ENCODE measurements at regions not wholly inside any gene's neighbourhood (a gene's known extent, or its start where the extent isn't known, plus 50 kb on each side); places are given as distances from the start of the nearest gene placed in this dataset.

DNA sequence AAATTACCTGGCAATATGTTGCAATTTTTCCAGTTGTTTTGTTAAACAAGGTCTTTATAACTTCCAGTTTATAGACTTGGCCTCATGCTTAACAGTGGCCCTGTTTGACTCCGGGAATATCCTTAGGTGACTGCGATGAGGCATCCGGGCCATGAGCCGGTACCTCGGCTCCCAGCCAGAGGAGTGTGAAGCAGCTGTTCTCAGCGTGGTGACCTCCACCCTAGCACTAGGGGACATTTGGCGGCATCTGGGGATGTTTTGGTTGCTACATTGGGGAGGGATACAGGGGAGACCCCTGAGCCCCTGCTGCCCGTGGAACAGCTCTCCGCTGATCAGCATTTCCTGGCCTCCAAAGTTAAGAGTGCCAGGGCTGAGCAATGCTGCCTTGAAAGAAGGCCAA is 533.4 kb downstream of the IRX1 start:
- intact Hi-C loops (cut with micrococcal nuclease): no loop called here
- ATAC-seq: peak; percentile 91
- peak; percentile 59 for DNase-seq

DNA sequence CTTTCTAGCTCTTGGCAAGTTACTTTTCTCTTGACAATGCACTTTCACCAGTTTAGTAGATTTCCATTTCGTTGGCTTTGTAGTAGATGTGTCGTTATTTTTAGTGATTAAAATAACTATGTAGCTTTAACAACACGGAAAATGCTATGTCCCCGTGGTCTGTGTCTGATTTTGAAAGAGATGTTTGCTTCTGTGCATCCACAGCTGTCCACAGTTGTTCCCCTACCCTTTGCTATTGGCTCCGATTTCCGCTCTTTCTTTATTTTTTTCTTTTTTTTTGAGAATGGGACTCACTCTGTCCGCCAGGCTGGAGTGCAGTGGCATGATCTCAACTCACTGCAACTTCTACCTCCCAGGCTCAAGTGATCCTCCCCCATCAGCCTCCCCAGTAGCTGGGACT is 533.9 kb downstream of the IRX1 start:
- intact Hi-C loops (cut with micrococcal nuclease): no loop called here
- peak; percentile 71 for ATAC-seq
- no peak for DNase-seq

DNA sequence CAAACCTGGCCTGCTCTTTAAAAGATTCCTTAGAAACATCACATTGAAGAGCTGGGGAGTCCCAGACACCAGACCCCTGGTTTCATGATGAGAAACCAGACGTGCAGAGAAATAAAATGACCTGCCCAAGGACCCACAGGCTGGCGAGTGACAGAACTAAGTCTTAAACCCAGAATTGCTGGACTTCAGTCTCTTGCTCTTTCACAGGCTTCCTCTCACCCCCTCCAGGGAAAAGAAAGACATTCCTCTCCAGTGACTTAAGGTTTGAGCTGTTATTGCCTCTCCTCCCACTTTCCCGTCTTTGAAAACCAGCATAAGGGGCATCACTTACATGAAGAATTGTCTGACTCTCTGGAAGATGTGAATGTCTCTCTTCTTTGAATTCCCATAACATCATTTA is 535.2 kb downstream of the IRX1 start:
- intact Hi-C loops (cut with micrococcal nuclease): no loop called here
- ATAC-seq (peak; percentile 44), DNase-seq (no peak)

DNA sequence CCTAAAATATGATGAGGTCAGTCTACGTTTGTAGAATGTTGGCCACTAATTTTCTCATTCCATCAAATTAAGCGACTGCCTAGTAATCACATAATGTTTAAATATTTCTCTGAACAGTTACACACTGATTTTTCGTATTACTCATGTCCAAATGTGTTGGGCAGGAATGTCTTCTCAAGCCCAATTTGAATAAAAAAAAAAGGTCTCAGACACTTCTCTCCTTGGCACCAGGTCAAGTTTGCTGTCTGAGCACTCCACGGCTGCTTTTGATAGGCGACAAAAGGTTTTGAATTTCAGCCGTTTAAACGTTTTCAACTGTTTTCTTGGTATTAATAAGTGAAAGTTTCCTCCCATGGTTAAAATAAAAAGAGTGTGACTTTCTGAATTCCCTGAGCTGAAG is 542.1 kb downstream of the IRX1 start:
- DNase-seq: no peak
- intact Hi-C loops (cut with micrococcal nuclease): no loop called here
- ATAC-seq: peak; percentile 18

DNA sequence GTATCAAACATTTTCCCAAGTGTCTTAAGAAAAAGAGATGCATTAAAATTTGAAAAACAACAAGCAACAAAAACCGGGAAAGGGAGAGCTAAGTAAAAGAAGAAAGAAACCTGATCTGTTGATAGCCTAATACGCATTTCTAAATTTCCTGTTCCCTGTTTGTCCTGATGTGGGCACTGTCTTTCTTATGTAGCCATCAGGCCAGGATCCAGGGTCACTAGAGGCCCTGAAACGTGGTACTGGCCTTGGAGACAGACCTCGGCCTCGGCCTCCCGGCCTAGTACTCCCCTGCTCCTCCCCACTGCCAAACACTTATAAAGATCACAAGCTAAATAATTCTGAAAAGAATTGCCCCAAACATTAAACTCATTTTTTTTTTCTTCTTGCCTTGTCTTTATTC is 547.2 kb downstream of the IRX1 start:
- intact Hi-C loops (cut with micrococcal nuclease): no loop called here
- DNase-seq: no peak
- ATAC-seq: no peak

DNA sequence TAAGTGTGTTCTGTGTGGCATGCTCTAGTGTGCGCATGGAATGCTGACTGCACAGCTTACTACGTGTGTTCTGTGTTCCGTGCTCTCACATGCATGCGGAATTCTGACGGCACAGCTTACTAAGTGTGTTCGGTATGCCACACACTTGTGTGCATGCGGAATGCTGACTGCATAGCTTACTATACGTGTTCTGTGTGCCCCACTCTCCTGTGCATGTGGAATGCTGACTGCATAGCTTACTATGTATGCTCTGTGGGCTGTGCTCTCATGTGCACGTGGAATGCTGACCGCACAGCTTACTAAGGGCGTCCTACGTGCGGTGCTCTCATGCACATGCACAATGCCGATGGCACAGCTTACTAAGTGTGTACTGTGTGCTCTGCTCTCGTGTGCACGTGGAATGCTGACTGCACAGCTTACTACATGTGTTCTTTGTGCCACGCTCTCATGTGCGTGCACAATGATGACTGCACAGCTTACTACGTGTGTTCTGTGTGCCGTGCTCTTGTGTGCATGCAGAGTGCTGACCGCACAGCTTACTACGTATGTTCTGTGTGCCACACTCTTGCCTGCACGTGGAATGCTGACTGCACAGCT is 548.9 kb downstream of the IRX1 start:
- intact Hi-C loops (cut with micrococcal nuclease): no loop called here
- DNase-seq (no peak), ATAC-seq (no peak)

DNA sequence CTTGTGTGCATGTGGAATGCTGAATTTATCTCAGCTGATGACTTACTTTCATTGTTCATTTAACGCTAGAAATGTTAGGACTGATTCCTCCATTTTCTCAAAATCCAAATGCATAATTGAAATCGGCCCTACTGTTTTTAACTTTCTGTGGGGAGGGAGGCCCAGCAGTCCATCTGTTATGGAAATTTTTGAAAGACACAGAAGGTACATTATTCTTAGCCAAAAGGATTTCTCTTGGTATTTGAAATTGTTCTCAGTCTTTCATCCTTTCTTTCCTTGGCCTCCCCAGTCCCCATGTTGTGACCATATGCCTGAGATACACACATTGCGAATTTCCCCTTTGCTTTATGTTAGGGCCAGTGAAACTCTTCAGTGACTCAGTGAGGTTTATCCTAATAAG is 549.9 kb downstream of the IRX1 start:
- DNase-seq (no peak), ATAC-seq (no peak)
- intact Hi-C loops (cut with micrococcal nuclease): no loop called here

DNA sequence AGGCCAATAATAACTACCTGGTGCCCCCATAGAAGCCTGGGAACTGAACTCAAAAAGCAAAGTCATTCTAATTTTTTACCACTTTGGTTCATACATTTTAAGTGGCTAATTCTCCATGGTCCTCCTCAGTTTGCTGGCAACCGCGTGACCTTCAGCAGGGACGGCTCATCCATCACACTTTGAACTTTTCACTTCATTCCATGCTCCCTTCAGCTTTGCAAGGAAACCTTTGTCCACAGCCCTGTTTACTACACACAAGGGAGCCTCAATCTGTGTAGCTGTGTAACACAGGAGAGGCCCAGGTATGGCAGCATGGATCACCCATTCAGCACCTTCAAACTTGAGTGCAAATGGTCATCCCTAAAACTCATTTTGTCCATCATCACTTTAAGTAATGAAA is 552.4 kb downstream of the IRX1 start:
- intact Hi-C loops (cut with micrococcal nuclease): no loop called here
- no peak for DNase-seq
- no peak for ATAC-seq

DNA sequence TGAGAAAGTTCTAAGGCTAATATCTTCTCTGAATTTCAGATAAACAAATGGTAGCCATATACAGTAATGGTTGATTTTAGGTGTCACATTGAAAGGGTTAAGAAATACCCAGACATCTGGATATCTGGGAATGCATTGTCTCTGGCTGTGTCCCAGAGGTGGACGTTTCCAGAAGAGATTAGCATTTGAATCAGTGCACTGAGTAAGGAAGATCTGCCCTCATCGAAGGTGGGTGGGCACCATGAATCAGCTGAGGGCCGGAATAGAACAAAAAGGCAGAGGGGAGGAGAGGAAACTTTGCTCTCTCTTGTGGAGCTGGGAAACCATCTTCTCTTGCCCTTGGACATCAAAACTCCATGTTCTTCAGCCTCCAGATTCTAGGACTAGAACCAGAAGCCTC is 554.4 kb downstream of the IRX1 start:
- no peak for DNase-seq
- intact Hi-C loops (cut with micrococcal nuclease): no loop called here
- no peak for ATAC-seq

DNA sequence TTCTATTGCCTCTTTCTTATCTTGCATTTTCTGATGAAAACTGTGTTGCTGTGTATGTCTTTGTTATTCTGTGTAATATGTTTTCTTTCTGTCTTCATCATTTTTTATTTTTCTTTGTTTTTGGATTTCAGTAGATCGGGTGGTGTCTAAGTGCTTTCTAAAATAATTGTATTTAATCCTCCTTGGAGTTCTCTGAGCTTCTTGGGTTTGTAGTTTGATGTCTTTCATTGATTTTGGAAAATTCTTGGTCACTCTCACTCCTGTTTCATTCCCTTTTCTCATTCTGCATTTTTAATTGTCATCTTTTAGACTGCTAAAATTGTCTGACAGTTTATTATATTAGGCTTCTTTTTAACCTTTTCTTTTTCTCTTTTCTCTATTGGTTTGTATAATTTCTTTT is 560.5 kb downstream of the IRX1 start:
- intact Hi-C loops (cut with micrococcal nuclease): no loop called here
- ATAC-seq (no peak), DNase-seq (no peak)

DNA sequence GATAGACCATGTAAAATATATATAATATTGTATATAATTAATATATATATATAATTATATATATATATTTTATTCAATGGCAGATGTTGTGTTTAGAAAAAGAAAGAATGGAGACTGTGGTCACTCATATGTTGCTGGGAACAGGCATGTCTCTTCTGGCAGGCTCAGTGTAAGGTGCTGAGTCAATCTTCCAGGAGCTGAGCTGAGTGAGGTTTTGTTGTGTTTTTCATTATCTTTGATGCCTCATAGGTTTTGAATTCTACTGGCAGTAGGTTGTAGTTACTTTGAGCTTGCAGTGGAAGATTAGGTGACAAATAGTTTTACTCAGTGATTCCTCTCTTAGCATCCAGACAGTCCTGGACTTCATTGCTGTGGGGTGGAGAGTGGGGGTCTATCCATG is 561.3 kb downstream of the IRX1 start:
- DNase-seq (no peak), ATAC-seq (no peak)
- intact Hi-C loops (cut with micrococcal nuclease): no loop called here

DNA sequence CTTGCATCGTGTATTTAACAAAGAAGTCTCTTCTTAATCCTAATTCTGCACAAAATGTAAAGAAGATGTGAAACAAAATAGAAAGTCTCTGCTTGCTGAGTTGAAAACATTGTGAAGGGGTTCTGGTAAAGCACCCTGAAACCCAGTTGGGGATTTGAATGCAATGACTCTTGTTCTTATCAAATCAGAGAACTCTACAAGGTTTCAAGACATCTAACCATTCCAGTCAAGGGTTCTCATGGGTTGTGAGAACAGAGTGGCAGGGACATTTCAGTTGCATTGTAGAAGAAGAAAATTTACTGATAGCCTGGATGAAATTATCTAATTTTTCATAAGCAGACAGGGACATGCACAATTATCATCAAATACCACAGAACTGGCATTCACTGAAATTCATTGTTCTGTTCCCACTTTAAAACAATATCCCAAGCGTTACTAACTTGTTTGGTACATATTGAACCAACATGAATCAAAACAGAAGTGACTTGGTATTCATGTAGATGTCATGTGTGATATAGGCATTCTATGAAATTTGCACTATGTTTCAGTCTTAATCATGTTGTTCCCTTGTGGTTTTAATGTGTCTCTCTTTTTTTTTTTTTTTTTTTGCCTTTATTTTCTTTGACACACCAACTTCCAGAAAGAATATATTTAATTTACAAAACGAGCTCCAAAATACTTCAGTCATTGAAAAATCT is 563.3 kb downstream of the IRX1 start:
- intact Hi-C loops (cut with micrococcal nuclease): no loop called here
- no peak for DNase-seq
- ATAC-seq: no peak

DNA sequence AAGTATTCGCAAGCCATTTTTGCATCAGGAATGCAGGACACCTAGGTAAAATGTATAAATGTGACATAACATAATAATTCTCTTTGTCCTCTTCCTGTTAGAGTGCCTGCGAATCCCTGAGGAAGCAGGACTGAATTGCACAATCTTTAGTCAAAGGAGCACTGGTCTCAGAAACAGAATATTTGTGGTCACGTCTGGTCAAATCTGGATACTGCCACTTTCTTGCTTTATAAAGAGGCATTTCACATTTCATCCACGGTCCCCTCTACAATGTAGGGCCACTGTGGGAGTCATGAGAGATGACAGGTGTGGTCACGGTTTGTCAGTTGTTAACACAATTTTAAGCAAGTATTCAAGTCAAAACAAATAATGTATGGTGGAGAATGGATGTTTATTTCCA is 564.0 kb downstream of the IRX1 start:
- no peak for DNase-seq
- no peak for ATAC-seq
- intact Hi-C loops (cut with micrococcal nuclease): no loop called here

DNA sequence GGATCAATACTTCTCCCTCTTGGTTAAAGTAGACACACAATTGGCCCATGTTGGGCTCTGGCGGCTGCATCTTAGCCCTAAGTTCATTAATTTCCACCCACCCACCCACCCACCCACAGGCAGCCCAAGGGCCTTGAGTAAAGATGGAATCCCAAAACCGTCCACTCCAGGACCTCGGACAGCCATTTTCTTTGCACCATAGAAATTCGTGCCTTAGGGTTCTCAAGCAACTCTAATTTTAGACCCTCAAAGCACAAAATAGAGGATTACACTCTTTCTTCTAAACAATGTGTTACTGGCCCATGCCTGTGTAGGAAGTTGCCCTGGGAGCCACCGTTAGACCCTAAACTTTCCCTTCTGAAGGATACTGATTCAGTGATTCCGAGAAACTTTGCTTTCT is 568.5 kb downstream of the IRX1 start:
- DNase-seq (no peak), ATAC-seq (no peak)
- intact Hi-C loops (cut with micrococcal nuclease): no loop called here

DNA sequence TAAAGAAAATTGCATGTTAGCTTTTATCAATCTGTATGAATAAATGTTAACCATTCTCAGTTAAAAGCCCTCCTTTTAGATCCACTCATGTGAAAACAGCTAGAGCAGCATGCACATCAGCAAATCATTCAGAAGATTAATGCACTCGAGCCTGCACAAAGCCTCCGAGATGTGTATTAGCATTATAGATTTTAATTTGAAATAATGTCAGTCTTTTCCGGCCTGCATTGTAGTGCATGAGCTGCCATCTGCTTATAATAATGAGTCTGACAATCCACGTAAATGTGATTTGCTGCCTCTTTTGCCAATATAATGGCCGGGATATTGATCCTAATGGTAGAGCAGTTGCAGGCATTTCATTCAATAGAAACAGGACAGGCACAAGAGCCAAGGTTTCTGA is 585.1 kb downstream of the IRX1 start:
- intact Hi-C loops (cut with micrococcal nuclease): no loop called here
- no peak for DNase-seq
- no peak for ATAC-seq

DNA sequence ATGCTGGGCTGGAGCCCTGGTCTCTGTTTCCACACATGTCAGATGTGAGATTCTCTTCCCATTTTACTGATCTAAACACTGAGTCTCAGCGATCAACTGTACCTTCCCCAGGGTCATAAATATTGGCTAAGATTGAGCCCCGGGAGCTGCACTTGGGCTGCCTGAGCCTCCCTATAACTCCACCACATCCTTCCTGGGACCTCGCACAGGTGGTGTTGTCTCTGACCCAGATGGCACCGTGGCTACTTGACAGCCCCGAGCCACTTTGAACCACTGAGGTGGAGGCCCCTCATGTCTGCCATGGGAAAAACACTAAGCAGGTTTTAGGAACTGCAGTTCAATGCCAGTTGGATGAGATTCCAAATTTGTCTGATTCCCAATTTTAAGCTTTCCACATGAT is 586.5 kb downstream of the IRX1 start:
- ATAC-seq (no peak), DNase-seq (no peak)
- intact Hi-C loops (cut with micrococcal nuclease): no loop called here

DNA sequence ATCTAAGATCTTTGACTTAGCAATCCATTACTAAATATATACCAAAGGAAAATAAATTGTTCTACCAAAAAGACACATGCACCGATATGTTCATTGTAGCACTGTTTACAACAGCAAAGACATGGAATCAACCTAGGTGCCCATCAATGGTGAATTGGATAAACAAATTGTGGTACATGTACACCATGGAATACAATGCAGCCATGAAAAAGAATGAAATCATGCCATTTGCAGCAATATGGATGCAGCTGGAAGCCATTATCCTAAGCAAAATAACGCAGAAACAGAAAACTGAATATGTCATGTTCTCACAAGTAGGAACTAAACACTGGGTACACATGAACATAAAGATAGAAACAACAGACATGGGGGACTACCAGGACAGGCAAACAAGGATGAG is 589.5 kb downstream of the IRX1 start:
- intact Hi-C loops (cut with micrococcal nuclease): no loop called here
- no peak for DNase-seq
- ATAC-seq: no peak

DNA sequence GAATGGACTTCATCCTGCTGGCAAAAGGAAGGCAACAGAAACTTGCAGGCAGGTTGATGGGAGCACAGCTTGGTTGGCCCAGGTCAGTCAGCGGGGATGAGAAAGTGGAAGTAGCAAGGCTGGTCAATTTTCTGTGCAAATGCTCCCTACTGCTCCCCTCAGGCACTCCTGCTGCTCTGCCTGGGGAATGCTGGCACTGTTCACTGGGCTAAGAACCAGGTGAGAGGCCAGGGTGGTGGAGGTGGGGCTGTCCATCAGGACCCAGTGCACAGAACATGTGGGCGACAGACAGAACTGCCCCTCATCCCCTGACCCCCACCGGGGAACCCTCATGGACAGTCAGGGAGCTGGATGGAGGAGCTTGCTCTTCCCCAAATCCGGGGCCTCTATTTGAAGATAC is 593.1 kb downstream of the IRX1 start:
- ATAC-seq (no peak), DNase-seq (no peak)
- intact Hi-C loops (cut with micrococcal nuclease): no loop called here

DNA sequence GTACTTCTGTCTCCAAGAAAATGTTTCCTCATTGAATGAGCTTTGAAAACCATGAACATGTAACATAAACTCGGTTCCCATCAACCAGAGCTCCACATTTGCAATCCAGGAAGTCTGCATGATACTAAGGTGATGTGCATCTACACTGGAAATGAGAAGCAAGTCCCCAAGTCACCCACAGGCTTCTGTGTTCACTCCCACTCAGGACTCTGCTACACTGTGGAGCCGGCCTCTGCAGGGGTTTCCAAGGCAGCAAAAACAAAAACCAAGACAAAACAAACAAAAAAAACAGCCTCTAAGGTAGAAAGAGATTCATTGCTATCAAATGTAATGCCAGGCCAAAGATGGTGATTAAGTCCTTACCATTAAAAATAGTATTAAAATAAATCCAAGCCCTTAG is 593.7 kb downstream of the IRX1 start:
- intact Hi-C loops (cut with micrococcal nuclease): no loop called here
- ATAC-seq: no peak
- no peak for DNase-seq

DNA sequence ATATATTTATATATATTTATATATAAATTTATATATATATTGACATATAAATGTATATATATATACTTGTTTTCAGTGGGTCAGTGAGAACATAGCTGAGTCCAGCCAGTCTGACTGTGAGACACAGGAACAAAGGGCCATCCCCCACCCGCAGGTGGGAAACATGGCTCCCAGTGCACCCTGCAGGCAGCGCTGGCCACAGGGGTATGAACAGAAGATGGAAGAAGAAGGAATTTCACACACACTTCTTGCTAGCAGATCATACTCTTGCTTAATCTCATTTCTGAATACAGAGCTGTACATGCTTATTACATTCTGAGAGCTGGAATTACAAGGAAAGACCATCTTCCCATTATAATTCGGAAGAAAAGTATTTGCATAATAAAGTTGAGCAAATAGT is 595.4 kb downstream of the IRX1 start:
- no peak for ATAC-seq
- no peak for DNase-seq
- intact Hi-C loops (cut with micrococcal nuclease): no loop called here

DNA sequence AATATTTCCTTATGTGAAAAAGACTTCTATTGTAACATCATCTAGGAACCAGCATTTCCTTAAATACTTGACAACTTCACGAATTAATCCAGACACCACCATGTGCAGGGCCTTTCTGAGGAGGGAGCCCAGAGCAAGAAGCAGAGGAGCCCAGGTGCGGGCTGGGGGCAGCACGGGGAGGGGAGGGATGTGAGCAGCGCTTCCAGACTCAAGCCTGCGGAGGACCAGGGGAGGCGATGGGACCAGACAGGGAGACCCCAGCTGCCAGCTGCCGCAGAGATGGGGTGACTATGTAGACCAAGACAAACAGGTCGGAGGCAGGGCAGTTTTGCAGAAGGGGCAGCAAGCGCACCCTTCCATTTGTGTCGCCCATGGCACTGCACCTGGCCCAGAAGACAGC is 596.1 kb downstream of the IRX1 start:
- DNase-seq (no peak), ATAC-seq (no peak)
- intact Hi-C loops (cut with micrococcal nuclease): no loop called here

DNA sequence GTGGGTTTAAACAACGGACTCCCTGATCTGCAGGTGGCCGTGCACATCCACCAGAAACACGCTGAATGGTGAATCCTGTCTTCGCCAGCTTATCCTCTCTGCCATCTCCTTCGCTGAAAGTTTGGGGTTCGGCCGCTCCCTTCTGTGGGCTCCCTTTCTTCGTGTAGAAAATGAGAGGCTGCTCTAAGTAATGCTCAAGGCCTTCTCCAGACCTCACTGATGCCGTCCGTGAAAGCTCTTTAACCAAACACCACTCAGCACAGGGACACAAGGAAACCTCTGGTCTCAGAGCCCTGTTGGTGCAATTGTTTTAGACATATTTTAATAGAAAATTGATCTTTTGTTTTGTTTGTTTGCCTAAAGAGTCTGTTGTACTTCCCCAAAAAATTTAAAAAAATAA is 596.5 kb downstream of the IRX1 start:
- DNase-seq (no peak), ATAC-seq (no peak)
- intact Hi-C loops (cut with micrococcal nuclease): no loop called here
